ENCODE measurements at regions not wholly inside any gene's neighbourhood (a gene's known extent, or its start where the extent isn't known, plus 50 kb on each side); places are given as distances from the start of the nearest gene placed in this dataset.

DNA sequence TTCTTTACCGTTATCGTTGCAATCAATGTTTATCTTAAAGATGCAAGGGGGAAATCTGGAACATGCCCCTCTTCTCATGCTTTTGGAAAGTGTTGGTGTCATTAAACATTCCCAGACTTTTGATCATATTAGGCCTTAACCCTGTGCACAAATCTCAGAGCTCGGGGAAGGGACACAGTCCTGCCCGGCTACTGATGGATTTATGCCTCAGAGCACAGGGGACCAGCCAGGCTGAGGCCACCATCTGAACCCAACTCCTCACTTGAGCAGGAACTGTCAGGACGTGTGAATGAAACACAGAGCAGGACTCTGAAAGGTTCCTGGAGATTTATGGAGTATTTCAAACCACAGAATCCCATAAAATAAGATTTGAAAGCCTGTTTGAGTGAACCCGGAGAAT lies 132.0 kb upstream of the CXCL12 start:
- Histone ChIP-seq H3K9me3 (ENCODE audit: control insufficient read depth in 1 of 2, low read length in 2 of 2) (no peaks in the 10 kb centered on the region), H3K4me1 (ENCODE audit: control insufficient read depth in 1 of 2, insufficient read depth in 2 of 2, low read length in 2 of 2) (peaks cover 0 to 6% of the 10 kb centered on the region in 2 donors), H3K27ac (ENCODE audit: low read length) (no peak overlapping the region), H3K27me3 (ENCODE audit: low read depth, low read length) (no peaks in the 10 kb centered on the region), H3K4me3 (ENCODE audit: low read depth in 1 of 2, low read length in 2 of 2) (no peak overlapping the region), H3K36me3 (ENCODE audit: control insufficient read depth in 1 of 2, insufficient read depth in 2 of 2, low read length in 2 of 2) (no peaks in the 10 kb centered on the region)

GRCh38 chr10:44517635-44518034 lies 132.7 kb upstream of the CXCL12 start:
- Histone ChIP-seq H3K27me3 (ENCODE audit: low read depth, low read length) (no peaks in the 10 kb centered on the region), H3K4me1 (ENCODE audit: control insufficient read depth in 1 of 2, insufficient read depth in 2 of 2, low read length in 2 of 2) (peaks cover 0 to 6% of the 10 kb centered on the region in 2 donors), H3K27ac (ENCODE audit: low read length) (no peak overlapping the region), H3K4me3 (ENCODE audit: low read depth in 1 of 2, low read length in 2 of 2) (no peak overlapping the region), H3K9me3 (ENCODE audit: control insufficient read depth in 1 of 2, low read length in 2 of 2) (no peaks in the 10 kb centered on the region), H3K36me3 (ENCODE audit: control insufficient read depth in 1 of 2, insufficient read depth in 2 of 2, low read length in 2 of 2) (no peaks in the 10 kb centered on the region)

DNA sequence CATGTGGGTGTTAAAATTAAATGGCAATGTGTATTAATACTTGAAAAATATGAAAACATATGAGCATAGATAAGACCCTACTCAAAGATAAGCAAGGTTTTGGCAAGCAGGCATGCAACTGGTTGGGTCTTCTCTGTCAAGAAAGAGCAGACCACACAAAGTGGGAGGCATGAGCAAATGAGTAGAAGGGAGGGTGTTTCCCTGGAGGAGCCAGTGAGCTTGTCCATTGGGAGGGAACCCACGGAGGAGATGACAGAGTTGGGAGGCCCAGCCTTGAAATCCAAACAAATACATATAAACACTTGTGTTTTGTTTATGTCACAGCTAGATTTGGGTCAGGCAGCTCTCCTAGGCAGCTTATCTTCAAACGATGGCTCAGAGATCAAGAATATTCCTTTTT lies 134.5 kb upstream of the CXCL12 start:
- Histone ChIP-seq H3K36me3 (ENCODE audit: control insufficient read depth in 1 of 2, insufficient read depth in 2 of 2, low read length in 2 of 2) (no peaks in the 10 kb centered on the region), H3K27me3 (ENCODE audit: low read depth, low read length) (no peaks in the 10 kb centered on the region), H3K4me1 (ENCODE audit: control insufficient read depth in 1 of 2, insufficient read depth in 2 of 2, low read length in 2 of 2) (no peaks in the 10 kb centered on the region), H3K4me3 (ENCODE audit: low read depth in 1 of 2, low read length in 2 of 2) (no peak overlapping the region), H3K9me3 (ENCODE audit: control insufficient read depth in 1 of 2, low read length in 2 of 2) (no peaks in the 10 kb centered on the region), H3K27ac (ENCODE audit: low read length) (no peak overlapping the region)

DNA sequence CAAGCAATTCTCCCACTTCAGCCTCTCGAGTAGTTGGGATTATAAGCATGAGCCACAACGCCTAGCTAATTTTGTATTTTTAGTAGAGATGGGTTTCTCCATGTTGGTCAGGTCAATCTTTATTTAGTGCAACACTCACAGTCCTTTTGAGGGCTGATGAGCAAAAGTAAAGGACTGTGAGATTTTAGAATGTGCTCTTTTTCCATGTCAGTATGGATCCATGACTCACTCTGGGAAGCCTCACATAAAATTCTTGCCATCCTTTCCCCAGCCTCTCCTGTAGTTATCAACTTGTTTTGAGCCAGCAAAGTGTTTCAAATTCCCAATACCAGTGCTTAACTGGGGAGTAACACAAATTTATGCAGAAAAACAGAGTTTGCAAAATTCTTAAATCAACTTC lies 135.8 kb upstream of the CXCL12 start:
- Histone ChIP-seq H3K4me1 (ENCODE audit: control insufficient read depth in 1 of 2, insufficient read depth in 2 of 2, low read length in 2 of 2) (no peaks in the 10 kb centered on the region), H3K36me3 (ENCODE audit: control insufficient read depth in 1 of 2, insufficient read depth in 2 of 2, low read length in 2 of 2) (no peaks in the 10 kb centered on the region), H3K4me3 (ENCODE audit: low read depth in 1 of 2, low read length in 2 of 2) (no peak overlapping the region), H3K27me3 (ENCODE audit: low read depth, low read length) (no peaks in the 10 kb centered on the region), H3K27ac (ENCODE audit: low read length) (no peak overlapping the region), H3K9me3 (ENCODE audit: control insufficient read depth in 1 of 2, low read length in 2 of 2) (no peaks in the 10 kb centered on the region)

DNA sequence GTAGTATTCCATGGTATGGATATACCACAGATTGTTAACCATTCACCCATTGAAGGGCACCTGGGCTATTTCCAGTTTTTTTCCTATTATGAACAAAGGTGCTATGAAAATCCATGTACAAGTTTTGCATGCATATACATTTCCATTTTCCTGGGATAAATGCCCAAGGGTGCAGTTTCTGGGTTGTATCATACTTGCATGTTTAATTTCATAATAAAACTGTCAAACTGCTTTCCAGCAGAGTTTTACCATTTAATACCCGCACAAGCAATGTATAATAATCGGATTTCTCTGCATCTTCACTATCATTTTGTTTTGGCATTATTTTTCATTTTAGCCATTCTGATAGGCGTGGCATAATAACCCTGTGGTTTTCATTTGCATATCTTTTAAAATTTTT lies 154.3 kb upstream of the CXCL12 start:
- Histone ChIP-seq H3K4me1 (ENCODE audit: control insufficient read depth in 1 of 2, insufficient read depth in 2 of 2, low read length in 2 of 2) (no peaks in the 10 kb centered on the region), H3K4me3 (ENCODE audit: low read depth in 1 of 2, low read length in 2 of 2) (no peak overlapping the region), H3K27me3 (ENCODE audit: low read depth, low read length) (no peaks in the 10 kb centered on the region), H3K27ac (ENCODE audit: low read length) (no peak overlapping the region), H3K9me3 (ENCODE audit: control insufficient read depth in 1 of 2, low read length in 2 of 2) (no peaks in the 10 kb centered on the region), H3K36me3 (ENCODE audit: control insufficient read depth in 1 of 2, insufficient read depth in 2 of 2, low read length in 2 of 2) (no peaks in the 10 kb centered on the region)

- Histone ChIP-seq H3K27me3 (ENCODE audit: low read depth, low read length) (no peaks in the 10 kb centered on the region), H3K9me3 (ENCODE audit: control insufficient read depth in 1 of 2, low read length in 2 of 2) (peaks cover 0 to 15% of the 10 kb centered on the region in 2 donors), H3K36me3 (ENCODE audit: control insufficient read depth in 1 of 2, insufficient read depth in 2 of 2, low read length in 2 of 2) (no peaks in the 10 kb centered on the region), H3K4me3 (ENCODE audit: low read depth in 1 of 2, low read length in 2 of 2) (no peak overlapping the region), H3K27ac (ENCODE audit: low read length) (no peak overlapping the region), H3K4me1 (ENCODE audit: control insufficient read depth in 1 of 2, insufficient read depth in 2 of 2, low read length in 2 of 2) (no peaks in the 10 kb centered on the region)
These were observed 167.8 kb upstream of the CXCL12 start for GRCh38 chr10:44552726-44553125.

DNA sequence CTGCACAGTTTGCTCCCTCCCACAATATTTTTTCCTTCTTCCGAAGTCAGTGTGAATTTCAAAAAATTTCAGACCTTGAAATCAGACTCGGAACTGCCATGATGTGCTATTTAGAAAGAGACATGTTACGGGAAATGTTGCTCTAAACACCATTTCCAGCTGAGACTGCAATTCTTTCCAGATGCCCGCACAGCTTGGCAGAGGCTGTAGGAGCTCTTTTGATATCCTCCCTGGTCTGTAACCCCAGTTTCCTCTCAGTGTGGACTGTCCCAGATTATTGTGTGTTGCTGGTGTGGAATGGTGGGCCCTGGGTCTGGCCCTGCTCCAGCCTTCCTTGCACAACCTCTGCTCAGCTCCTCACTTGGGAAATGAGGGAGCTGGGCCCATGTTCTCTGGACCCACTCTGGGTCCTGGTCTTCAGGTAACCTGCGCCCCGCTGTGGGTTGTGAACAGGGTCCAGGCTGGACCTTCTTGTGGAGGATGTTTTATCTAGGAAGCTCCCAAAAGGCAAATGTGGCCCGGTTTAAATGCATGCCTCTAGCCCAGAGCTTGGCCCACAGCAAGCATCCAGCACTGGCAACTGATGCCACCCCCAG lies 172.8 kb upstream of the CXCL12 start:
- no peaks in the 10 kb centered on the region for H3K27me3 ChIP-seq (ENCODE audit: low read depth, low read length)
- H3K4me3 ChIP-seq (ENCODE audit: low read depth in 1 of 2, low read length in 2 of 2): no peak overlapping the region
- H3K9me3 ChIP-seq (ENCODE audit: control insufficient read depth in 1 of 2, low read length in 2 of 2): no peaks in the 10 kb centered on the region
- H3K4me1 ChIP-seq (ENCODE audit: control insufficient read depth in 1 of 2, insufficient read depth in 2 of 2, low read length in 2 of 2): no peaks in the 10 kb centered on the region
- no peak overlapping the region for H3K27ac ChIP-seq (ENCODE audit: low read length)
- H3K36me3 ChIP-seq (ENCODE audit: control insufficient read depth in 1 of 2, insufficient read depth in 2 of 2, low read length in 2 of 2): no peaks in the 10 kb centered on the region

DNA sequence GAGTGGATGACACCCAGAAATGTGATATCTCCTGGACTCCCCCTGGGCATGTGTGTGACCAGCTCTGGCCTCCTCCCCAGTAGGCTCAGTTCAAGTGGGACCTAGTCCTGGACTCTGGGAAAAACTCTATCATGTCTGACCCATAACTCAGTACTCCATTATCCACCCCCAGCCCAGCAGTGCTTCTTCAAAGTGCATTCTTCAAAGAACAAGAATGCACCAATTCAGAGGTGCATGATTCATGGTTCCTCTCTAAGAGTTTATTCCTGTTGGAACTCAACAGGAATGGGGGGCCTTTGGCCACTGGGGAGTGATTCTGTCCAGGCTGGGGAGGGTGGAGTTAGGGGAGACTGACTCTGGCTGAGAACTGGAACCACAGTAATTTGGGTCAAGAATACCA lies 173.6 kb upstream of the CXCL12 start:
- Histone ChIP-seq H3K4me1 (ENCODE audit: control insufficient read depth in 1 of 2, insufficient read depth in 2 of 2, low read length in 2 of 2) (no peaks in the 10 kb centered on the region), H3K27me3 (ENCODE audit: low read depth, low read length) (no peaks in the 10 kb centered on the region), H3K4me3 (ENCODE audit: low read depth in 1 of 2, low read length in 2 of 2) (no peak overlapping the region), H3K27ac (ENCODE audit: low read length) (no peak overlapping the region), H3K36me3 (ENCODE audit: control insufficient read depth in 1 of 2, insufficient read depth in 2 of 2, low read length in 2 of 2) (no peaks in the 10 kb centered on the region), H3K9me3 (ENCODE audit: control insufficient read depth in 1 of 2, low read length in 2 of 2) (no peaks in the 10 kb centered on the region)

- no peaks in the 10 kb centered on the region for H3K36me3 ChIP-seq (ENCODE audit: control insufficient read depth in 1 of 2, insufficient read depth in 2 of 2, low read length in 2 of 2)
- H3K9me3 ChIP-seq (ENCODE audit: control insufficient read depth in 1 of 2, low read length in 2 of 2): no peaks in the 10 kb centered on the region
- H3K4me3 ChIP-seq (ENCODE audit: low read depth in 1 of 2, low read length in 2 of 2): no peak overlapping the region
- H3K27ac ChIP-seq (ENCODE audit: low read length): no peak overlapping the region
- H3K27me3 ChIP-seq (ENCODE audit: low read depth, low read length): no peaks in the 10 kb centered on the region
- no peaks in the 10 kb centered on the region for H3K4me1 ChIP-seq (ENCODE audit: control insufficient read depth in 1 of 2, insufficient read depth in 2 of 2, low read length in 2 of 2)
These were observed 179.5 kb upstream of the CXCL12 start for GRCh38 chr10:44564361-44564760.

- Histone ChIP-seq H3K36me3 (ENCODE audit: control insufficient read depth in 1 of 2, insufficient read depth in 2 of 2, low read length in 2 of 2) (no peaks in the 10 kb centered on the region), H3K27me3 (ENCODE audit: low read depth, low read length) (no peaks in the 10 kb centered on the region), H3K27ac (ENCODE audit: low read length) (no peak overlapping the region), H3K9me3 (ENCODE audit: control insufficient read depth in 1 of 2, low read length in 2 of 2) (no peaks in the 10 kb centered on the region), H3K4me3 (ENCODE audit: low read depth in 1 of 2, low read length in 2 of 2) (no peak overlapping the region), H3K4me1 (ENCODE audit: control insufficient read depth in 1 of 2, insufficient read depth in 2 of 2, low read length in 2 of 2) (no peaks in the 10 kb centered on the region)
These were observed 179.9 kb upstream of the CXCL12 start for GRCh38 chr10:44564790-44565189.

DNA sequence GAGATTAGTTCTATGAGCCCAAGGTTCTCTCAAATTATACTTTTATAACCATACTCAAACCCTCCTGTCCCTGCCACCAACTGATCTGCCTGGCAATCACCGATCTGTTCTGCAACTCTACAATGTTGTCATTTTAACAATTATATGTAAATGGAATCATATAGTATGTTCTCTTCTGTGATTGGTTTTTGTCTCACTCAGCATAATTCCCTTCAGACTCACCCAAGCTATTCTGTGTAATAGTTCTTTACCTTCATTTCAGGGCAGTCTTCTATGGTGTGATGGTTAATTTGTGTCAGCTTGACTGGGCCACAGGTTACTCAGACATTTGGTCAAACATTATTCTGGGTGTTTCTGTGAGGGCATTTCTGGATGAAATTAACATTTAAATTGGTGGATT lies 181.9 kb upstream of the CXCL12 start:
- no peaks in the 10 kb centered on the region for H3K36me3 ChIP-seq (ENCODE audit: control insufficient read depth in 1 of 2, insufficient read depth in 2 of 2, low read length in 2 of 2)
- H3K27me3 ChIP-seq (ENCODE audit: low read depth, low read length): no peaks in the 10 kb centered on the region
- no peak overlapping the region for H3K27ac ChIP-seq (ENCODE audit: low read length)
- H3K4me1 ChIP-seq (ENCODE audit: control insufficient read depth in 1 of 2, insufficient read depth in 2 of 2, low read length in 2 of 2): no peaks in the 10 kb centered on the region
- H3K4me3 ChIP-seq (ENCODE audit: low read depth in 1 of 2, low read length in 2 of 2): no peak overlapping the region
- H3K9me3 ChIP-seq (ENCODE audit: control insufficient read depth in 1 of 2, low read length in 2 of 2): no peaks in the 10 kb centered on the region

- Histone ChIP-seq H3K4me3 (ENCODE audit: low read depth in 1 of 2, low read length in 2 of 2) (no peak overlapping the region), H3K9me3 (ENCODE audit: control insufficient read depth in 1 of 2, low read length in 2 of 2) (no peaks in the 10 kb centered on the region), H3K27me3 (ENCODE audit: low read depth, low read length) (no peaks in the 10 kb centered on the region), H3K27ac (ENCODE audit: low read length) (no peak overlapping the region), H3K4me1 (ENCODE audit: control insufficient read depth in 1 of 2, insufficient read depth in 2 of 2, low read length in 2 of 2) (no peaks in the 10 kb centered on the region), H3K36me3 (ENCODE audit: control insufficient read depth in 1 of 2, insufficient read depth in 2 of 2, low read length in 2 of 2) (no peaks in the 10 kb centered on the region)
These were observed 182.6 kb upstream of the CXCL12 start for GRCh38 chr10:44567471-44567870.
